ENCODE measurements at regions not wholly inside any gene's neighbourhood (a gene's known extent, or its start where the extent isn't known, plus 50 kb on each side); places are given as distances from the start of the nearest gene placed in this dataset.
"Not testable (repeated sequence)": the region's sequence is repeated elsewhere in the genome, so short reads cannot be mapped to it uniquely, and the experiment has no call there.

DNA sequence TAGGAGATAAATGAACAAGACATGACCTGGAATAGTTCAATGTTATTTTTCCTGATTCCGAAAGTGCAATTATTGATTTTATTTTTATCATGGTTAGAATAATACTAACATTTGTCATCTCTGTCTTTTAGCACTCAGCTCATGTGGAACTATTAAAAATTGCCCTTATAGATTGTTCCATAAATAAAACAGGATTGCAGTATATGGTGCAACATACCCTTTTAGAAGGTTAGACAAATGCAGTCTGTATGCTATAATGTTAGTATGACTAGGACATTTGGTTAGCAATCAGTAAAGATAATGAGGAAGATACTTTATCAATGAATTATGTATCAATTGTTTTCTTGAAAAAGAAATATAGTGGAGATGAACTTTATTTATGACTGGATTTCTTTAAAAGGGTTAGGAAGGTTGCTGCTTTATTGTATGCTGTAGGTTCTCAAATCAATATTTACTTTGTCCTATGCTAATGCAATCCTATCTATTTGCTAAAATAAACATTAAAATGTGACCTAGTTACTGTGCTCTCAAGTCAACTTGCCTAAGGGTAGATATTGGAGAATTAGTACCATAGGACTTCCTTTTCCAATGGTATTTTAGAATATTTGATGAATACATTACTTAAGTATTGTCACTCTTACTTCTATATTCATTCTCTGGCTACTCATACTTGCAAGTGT lies 348.9 kb upstream of the ISL1 start:
- no peak for DNase-seq

DNA sequence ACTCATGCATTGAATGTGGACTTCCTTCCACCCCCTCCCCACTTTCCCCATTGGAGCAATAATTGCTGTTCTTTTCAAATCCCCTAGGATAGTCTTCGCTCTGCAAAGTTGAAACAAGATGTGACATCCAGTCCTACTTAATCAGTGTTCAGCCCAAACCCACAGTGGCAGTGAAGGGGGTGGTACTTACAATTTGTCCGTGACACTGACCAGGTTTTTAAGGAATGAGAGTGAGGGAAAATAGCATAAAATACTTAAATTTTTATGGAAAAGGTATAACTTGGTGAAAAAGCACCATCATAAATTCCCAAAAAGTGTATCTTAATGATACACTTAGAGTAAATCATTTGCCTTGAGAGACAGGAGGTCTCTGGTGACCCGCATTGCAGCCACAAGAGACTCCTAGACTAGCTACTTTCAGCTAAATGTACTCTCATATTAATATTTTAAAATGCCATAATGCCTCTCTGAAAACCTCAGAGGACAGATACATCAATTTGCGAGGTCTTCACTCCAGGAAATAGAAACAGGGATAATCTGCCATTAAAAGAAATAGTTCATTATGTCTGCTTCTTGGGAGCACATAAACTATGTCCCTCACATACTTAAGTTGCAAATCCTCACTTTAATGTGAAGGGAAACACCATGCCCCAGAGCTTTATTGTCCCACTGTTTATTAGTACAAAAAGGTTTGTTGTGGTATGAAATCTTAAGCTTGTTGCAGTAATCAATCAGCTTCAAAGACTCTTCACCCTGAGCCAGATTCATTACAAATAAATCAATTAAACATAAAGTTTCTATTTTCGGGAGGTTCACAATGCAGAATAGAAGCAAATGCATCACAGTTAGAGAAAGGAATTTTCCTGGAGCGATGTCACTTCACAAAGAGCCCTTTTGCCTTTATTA lies 343.6 kb upstream of the ISL1 start:
- no peak for DNase-seq

DNA sequence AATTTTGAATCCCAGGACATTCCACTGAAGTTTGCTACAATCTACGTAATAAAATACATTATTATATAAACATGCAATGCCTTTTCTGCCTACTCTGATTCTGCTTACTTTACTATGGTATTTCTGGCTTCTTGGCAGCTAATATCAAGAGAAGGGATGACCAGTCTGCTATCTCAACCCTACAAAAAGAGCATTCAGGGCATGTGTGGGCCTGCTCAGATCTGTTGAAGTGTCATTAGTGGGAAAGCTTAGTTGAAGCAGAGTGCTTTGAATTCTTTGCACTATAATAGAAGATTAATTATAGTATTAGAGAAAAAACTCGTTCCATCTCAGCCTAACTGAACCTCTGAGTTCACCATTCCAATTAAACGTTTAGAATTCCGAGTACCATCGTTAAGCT lies 339.5 kb upstream of the ISL1 start:
- no peak for DNase-seq

DNA sequence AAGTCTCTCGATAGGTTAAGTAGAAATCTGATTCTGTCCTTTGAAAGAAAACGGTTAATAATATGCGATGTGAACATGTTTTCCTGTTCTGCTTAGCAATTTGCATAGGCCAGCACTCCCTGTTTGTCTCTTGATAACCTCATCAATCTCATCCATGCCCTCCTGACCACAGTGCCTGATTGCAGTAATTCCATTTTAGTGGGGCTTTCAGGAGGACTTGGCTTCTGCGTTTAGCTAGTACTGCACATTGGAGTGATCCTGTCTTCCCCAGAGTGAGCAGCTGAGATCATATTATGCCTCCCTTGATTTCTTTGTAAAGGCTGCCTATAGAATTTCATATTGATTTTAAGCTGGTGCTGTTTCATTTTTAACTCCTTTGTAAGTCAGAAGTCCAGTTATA lies 335.9 kb upstream of the ISL1 start:
- no peak for DNase-seq

DNA sequence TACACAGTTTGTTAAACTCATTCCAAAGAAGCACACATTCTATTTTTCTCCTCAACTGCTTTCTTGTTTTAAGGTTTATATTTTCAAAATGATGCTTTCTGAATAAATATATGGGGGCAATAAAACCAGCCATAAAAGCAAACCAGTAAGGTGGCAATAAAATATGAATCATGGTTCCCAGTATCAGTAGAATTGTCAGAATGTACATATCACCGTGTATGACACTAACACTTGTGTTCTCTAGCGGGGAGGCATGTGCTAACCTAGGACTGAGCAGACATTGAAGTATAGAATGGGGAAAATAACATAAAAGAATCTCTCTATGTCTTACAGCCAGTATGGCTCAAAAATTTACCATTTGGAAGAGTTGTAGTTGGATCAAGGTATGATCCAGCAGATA lies 329.9 kb upstream of the ISL1 start:
- DNase-seq: no peak

DNA sequence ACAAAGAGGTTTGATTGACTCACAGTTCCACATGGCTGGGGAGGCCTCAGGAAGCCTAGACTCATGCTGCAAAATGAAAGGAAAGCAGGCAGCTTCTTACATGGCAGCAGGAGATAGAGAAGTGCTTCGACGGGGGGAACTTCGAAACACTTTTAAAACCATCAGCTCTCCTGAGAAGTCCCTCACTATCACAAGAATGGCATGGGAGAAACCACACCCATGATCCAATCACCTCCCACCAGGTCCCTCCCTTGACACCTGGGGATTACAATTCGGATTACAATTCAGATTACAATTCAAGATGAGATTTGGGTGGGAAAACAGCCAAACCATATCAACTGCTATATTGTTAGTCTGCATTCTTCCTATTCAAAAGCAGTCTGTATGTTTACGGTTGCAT lies 322.3 kb upstream of the ISL1 start:
- DNase-seq: no peak

DNA sequence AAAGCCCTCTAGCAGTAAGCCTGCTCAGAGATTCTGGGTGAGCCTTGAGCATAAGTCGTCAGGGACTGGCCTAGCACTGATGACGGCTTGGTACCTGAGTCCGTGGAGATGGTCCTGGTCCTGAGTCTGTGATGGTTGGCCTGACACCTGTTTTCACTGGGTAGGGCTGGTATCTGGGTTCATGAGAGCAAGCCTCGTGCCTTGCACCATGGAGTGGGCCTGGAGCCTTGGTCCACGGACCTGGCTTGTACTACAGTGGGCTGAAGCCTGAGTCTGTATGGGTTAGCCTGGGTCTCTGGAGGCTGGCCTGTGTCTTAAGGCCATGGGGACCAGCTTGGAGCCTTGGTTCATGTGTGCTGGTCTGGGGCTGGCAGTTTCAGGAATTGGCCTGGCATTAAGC lies 310.3 kb upstream of the ISL1 start:
- no peak for DNase-seq

DNA sequence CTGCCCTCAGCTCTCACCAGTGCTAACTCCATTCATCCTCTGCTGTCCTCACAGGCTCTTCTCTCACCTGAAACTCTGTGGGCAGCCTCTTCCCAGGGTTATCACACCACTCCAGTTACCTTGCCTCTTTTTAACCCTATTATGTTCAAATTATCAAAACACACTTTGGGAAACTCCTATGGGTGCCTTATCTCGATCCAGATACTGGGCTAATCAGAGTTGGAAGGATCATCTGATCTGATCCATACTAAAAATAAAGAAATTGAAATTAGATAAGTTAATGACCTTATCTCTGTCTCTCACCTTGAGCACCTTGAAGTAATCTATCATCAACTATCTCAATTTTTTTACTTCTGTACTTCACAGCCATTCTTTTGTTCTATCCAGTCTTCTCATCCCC lies 300.5 kb upstream of the ISL1 start:
- DNase-seq: no peak

DNA sequence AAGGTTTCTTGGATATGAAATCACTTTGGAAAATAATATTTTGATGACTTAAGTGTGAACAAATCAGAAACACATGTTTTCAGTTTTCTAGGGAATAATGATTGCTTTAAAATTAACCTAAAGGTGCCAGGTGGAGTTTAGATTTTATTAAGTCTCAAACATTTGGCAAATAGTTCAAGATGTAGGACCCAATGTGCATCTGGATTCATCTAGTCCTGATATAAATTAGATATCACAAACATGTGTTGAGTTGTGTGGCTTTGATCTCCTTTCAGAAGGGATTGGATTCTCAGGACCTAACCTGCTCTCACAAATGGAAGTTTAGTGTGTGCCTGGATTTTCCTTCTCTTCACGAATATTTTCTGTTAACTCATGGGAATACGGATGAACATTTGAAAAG lies 291.4 kb upstream of the ISL1 start:
- DNase-seq: no peak

DNA sequence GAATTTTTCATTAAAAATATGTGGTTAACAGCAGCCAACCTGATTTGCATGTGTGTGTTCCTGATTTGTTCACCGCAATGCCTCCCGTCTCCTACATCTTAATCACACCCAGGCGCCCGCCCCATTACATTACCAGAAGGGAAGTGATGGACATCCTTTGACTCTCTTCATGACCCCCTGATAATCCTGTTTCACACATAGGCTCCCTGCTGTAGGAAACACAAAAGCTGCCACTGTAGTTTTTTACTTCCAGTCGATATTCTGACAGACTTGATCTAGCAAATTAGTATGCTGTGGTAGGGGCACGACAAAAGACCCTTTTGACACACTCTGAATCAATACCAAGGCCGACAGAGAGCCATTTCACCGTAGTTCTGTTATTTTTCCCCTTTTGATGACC lies 287.8 kb upstream of the ISL1 start:
- DNase-seq: no peak

DNA sequence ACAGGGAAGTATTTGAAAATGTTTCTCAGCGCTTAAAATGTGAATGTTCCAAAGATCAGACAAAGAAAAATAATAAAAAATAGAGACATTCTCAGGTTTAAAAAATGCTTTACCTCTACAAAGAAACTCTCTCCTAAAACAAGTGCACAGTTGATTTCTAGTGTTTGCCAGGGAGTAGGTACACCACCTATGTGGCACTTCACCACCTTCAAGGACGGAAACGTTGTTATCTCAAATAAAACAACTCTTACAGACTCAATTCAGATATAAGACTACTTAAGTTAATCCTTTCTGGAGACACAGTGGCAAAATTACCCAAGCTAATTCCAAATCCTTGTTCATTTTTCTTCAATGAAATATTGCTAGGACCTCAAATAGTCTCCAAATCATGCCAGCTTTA lies 286.4 kb upstream of the ISL1 start:
- DNase-seq: no peak

DNA sequence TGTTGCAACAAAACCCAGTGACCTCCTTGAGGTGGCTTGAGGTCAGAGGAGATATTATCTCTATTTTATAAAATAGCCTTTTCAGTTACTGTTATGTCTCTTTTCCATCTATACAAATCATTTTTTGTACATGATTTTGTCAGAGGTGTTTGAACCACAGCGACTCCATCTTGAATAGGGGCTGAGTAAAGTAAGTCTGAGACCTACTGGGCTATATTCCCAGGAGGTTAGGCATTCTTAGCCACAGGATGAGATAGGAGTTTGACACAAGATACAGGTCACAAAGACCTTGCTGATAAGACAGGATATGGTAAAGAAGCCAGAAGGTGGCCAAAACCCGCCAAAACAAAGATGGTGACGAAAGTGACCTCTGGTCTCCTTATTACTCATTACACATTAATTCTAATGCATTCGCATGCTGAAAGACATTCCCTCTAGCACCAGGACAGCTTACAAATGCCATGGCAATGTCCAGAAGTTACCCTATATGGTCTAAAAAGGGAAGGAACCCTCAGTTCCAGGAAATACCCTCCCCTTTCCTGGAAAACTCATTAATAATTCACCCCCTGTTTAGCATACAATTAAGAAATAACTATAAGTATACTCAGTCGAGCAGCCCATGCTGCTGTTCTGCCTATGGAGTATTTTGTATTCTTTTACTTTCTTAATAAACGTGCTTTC lies 283.9 kb upstream of the ISL1 start:
- no peak for DNase-seq

DNA sequence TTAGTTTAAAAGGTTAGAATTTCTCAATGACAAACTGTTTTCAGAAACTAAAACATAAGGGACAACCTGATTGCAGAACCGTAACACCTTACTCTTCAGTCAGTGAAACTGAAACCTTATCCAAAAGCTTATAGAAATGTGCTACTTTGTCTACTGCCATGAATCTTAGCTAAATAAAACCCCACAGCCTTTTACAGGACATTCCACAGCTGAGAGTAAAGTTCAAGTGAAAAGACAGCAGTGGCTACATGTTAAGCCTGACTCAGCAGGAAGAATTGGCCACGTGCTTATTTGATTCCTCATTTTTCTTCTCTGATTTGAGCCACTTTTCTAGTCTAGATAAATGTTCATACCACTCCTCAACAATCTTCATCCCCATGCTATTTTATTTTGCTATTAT lies 278.7 kb upstream of the ISL1 start:
- no peak for DNase-seq

DNA sequence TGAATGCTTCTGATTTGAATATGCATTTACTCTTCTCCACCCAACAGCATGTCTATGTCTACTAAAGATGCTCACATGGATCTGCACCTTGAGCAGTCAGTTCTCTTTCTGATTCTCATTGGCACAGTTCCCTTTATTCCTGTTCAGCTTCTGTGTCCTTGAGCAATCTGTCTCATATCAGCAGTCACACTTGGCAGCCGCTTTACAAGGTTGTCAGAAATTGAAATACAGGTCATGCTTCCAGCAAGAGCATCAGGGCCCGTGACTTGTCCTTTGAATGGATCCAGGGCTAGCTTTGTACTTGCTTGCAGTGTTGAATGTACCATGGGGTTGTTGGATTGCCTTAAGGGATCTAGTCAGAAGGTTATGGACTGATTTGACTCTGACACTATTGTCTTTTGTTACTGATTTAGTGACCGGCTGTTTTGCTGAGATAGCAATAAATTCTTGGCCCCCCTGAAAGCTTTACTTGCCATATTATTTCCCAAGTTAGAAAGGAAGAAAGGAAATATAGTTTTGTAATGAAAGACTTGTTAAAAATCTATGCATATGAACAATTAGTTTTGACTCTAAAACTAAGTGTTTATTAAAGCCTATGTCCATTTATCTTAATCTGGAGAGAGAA lies 273.4 kb upstream of the ISL1 start:
- DNase-seq: no peak

DNA sequence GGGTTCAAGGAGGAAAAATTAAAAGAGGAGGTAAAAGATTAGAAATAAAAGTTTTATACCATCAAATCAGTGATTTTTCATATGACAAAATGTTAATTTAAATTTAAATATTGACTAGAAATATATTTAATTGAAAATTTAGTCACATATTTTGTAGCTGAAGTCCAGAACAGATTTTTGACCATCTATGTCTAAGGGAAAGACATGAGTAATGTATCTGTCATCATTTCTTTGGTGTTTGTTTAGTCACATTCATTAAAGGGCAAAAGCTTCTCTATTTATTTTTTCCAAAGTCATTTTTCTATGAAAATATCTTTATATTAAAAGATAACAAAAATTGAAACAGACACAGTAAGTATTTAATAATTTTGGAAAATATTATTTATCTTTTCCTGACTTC lies 252.0 kb upstream of the ISL1 start:
- no peak for DNase-seq

DNA sequence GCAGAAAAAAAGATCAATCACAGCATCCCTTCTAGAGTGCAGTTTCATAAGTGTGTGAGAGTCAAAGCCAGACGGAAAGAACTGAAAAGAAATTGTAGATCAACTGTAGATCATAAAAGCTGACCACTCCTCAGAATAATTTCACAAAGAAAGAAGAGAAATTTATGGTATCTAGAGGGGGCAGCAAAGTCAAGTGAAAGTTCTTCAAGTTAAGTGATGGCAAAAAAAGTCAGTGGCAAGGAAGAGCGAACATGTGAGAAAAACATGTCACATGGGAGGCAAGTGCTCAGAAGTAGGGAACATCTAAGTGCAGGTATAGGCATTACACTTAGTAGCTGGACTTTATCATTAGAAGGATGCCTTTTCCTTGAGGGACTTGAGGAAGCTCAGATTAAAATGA lies 245.1 kb upstream of the ISL1 start:
- no peak for DNase-seq

DNA sequence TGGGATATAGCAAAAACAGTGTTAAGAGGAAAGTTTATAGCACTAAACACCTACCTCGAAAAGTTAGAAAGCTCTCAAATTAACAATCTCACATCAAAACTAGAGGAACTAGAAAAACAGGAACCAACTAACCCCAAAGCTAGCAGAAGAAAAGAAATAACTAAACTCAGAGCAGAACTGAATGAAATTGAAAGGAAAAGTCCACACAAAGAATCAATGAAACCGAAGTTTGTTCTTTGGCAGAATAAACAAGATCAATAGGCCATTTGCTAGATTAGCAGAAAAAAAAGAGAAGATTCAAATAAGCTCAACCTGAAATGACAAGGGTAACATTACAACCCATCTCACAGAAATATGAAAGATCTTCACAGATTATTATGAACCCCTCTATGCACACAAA lies 234.8 kb upstream of the ISL1 start:
- DNase-seq: no peak

DNA sequence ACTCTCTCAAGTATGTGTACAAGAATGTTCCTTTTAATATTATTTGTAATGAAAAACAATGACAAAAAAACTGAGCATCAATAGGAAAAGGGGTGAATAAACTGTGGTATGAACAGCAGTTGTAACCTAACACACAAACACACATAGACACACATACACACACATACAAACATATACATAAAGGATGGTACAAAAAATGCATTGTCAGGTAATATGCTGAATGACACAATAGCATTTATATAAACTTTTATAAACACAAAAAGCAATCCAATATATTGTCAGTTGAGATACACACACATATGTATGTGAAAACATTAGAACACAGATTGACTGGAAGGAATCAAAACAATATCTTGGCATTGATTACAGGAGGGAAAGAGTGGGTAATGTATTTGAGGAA lies 227.0 kb upstream of the ISL1 start:
- no peak for DNase-seq

DNA sequence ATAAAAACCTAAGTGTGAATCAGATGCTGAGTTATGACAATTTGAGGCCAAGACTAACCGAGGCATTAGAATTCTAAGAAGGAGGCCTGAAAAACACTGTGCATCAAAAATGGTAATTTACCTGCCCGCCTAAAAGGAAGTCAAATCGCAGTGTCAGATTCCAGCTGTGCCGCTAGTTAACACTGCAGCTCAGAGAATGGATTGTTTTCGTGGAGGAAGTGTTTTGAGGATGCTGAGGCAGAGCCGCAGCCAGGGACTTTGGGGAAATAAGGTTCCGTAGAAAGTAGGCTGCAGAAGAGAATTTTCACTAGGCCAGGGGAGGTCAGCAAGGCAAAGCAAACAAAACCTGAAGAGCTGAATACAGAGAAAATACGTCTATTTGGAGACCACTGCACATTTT lies 226.4 kb upstream of the ISL1 start:
- no peak for DNase-seq

DNA sequence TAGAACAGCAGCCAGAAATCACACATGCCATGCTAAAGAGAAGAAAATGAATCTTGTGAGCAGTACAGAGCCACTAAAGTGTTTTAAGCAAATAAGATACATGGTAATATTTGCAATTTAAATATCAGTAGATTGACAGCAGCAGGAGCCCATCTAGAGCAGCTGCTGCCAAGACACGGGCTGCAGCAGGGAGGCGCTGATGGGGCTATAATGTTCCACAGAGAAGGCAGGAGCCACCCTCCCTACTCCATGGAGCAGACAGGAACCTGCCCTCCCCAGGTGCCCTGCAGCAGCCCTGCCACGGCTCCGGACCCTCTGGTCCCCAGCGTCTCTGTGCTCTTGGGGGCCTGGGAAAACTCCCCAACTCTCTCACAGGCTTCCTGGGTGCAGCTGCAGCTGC lies 224.1 kb upstream of the ISL1 start:
- DNase-seq: no peak

DNA sequence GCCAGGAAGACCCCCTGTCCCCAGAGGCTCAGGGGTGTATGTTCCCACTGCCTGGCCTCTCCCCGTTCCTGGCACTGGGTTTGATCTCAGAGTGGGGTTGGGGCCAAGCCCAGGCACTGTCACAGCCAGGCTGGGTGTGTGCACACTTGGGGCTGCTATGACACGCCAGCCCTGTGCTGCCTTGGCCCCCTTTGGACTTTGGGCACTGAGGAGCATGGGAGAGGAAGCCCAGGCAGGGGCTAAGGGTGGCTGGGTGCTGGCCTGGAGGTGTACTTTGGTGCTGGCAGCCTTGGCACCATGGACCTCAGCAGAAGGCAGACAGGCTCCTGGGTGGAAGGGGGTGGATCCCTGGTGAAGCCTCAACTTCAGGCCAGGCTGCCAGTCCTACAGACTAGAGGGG lies 223.6 kb upstream of the ISL1 start:
- no peak for DNase-seq

DNA sequence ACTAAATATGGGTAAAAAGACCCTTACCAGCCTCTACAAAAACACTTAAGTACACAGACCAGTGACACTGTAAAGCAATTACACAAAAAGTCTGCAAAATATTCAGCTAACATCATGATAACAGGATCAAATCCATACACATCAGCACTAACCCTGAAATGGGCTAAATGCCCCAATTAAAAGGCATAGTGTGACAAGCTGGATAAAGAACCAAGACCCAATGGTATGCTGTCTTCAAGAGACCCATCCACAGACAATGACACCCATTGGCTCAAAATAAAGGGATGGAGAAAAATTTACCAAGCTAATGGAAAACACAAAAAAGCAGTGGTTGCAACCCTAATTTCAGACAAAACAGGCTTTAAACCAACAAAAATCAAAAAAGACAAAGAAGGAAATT lies 221.0 kb upstream of the ISL1 start:
- no peak for DNase-seq

DNA sequence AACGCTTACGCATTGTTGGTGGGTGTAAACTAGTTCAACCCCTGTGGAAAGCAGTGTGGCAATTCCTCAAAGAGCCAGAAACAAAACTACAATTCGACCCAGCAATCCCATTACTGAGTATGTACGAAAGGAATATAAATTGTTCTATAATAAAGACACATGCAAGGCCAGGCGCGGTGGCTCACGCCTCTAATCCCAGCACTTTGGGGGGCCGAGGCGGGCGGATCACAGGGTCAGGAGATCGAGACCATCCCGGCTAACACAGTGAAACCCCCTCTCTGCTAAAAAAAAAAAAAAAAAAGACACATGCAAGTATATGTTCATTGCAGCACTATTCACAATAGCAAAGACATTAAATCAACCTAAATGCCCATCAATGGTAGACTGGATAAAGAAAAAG lies 217.6 kb upstream of the ISL1 start:
- DNase-seq: not testable (repeated sequence)
